Panc1 (cell line): ENCODE measurements at regions not wholly inside any gene's neighbourhood (a gene's known extent, or its start where the extent isn't known, plus 50 kb on each side); places are given as distances from the start of the nearest gene placed in this dataset.

ENCODE experiments used
- POLR2AphosphoS5 ChIP-seq: IDR thresholded peaks from 2 replicates; pipeline ENCODE4 v1.6.1; 2012; ENCODE audit warnings: mild to moderate bottlenecking, low read depth, low read length, moderate library complexity
- TF ChIP-seq, protein P1 (sequence below): fragments of 450-650 bp; IDR thresholded peaks from 2 replicates; pipeline ENCODE4 v1.5.1; 2017; ENCODE audit warnings: mild to moderate bottlenecking

DNA sequence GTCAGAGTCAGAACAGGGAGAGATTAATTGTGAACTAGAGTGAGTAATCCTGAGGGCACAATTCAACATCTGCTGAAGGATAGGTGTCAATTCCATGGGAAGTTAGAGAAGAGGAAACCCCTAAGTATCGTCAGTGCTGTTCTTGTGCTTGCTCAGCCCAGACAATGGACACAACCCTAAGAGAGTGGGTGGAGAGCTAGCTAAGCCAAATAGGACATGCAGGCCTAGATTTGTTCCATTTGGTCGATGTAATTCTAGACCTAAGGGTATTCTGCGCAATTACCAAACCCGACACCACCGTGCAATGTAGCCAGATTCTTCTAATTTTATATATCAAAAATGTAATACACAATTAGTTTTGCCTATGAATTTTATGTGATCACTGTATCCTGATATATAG lies 431.6 kb downstream of the SH3GL2 start:
- TF ChIP-seq, protein P1, sequence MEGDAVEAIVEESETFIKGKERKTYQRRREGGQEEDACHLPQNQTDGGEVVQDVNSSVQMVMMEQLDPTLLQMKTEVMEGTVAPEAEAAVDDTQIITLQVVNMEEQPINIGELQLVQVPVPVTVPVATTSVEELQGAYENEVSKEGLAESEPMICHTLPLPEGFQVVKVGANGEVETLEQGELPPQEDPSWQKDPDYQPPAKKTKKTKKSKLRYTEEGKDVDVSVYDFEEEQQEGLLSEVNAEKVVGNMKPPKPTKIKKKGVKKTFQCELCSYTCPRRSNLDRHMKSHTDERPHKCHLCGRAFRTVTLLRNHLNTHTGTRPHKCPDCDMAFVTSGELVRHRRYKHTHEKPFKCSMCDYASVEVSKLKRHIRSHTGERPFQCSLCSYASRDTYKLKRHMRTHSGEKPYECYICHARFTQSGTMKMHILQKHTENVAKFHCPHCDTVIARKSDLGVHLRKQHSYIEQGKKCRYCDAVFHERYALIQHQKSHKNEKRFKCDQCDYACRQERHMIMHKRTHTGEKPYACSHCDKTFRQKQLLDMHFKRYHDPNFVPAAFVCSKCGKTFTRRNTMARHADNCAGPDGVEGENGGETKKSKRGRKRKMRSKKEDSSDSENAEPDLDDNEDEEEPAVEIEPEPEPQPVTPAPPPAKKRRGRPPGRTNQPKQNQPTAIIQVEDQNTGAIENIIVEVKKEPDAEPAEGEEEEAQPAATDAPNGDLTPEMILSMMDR: no peak
- TF ChIP-seq POLR2AphosphoS5: no peak
